H1 (cell line): ENCODE measurements at regions not wholly inside any gene's neighbourhood (a gene's known extent, or its start where the extent isn't known, plus 50 kb on each side); places are given as distances from the start of the nearest gene placed in this dataset.

Experiments
- CTCF ChIA-PET: fragments of 300-600 bp; sonication (Branson Sonifier 250); formaldehyde crosslinking; loops from one replicate; lab custom pipeline; 2021; ENCODE audit not compliant: partially characterized antibody; lab: Charles Lee
- POLR2A ChIA-PET: fragments of 300-600 bp; sonication (Branson Sonifier 250); formaldehyde crosslinking; loops from one replicate; lab custom pipeline; 2021; ENCODE audit warnings: inconsistent platforms; ENCODE audit not compliant: partially characterized antibody; lab: Charles Lee
- DNase-seq, 2 experiments: peaks; one replicate each; pipeline versions ENCODE4 v3.0.0 to v3.0.0-alpha.2; 2010 to 2022; ENCODE audit warnings: low spot score in 2 of 2, low read depth in 1 of 2, mixed read lengths in 1 of 2
- FAIRE-seq: peaks from 2 replicates; lab custom pipeline; 2011; peaks lifted over from hg19 to GRCh38; lab: Jason Lieb, UNC
- H2AFZ ChIP-seq: 2 replicates; pipeline ENCODE4 v1.8.1; 2012; ENCODE audit warnings: low read length, inconsistent platforms
- H2AK5ac ChIP-seq: 2 replicates; pipeline ENCODE4 v1.6.1; 2013; ENCODE audit warnings: low read depth, low read length
- H2BK120ac ChIP-seq: replicated peaks from 2 replicates; pipeline ENCODE3; 2013; ENCODE audit warnings: low read depth, low read length, inconsistent platforms
- H2BK12ac ChIP-seq: 2 replicates; pipeline ENCODE4 v1.6.1; 2013; ENCODE audit warnings: low read depth, low read length
- H2BK15ac ChIP-seq: 2 replicates; pipeline ENCODE4 v1.6.1; 2013; ENCODE audit warnings: low read length
- H2BK20ac ChIP-seq: 2 replicates; pipeline ENCODE4 v1.6.1; 2013; ENCODE audit warnings: low read length
- H2BK5ac ChIP-seq: 2 replicates; pipeline ENCODE4 v1.6.1; 2013; ENCODE audit warnings: low read depth, low read length
- H3K14ac ChIP-seq: 2 replicates; pipeline ENCODE4 v1.6.1; 2013; ENCODE audit warnings: inconsistent platforms; ENCODE audit not compliant: insufficient read length
- H3K18ac ChIP-seq: 2 replicates; pipeline ENCODE4 v1.6.1; 2013; ENCODE audit warnings: low read length; ENCODE audit errors: extremely low read depth
- H3K23ac ChIP-seq: 2 replicates; pipeline ENCODE4 v1.6.1; 2013; ENCODE audit warnings: inconsistent platforms; ENCODE audit not compliant: insufficient read length
- H3K23me2 ChIP-seq: 2 replicates; pipeline ENCODE4 v1.6.1; 2013; ENCODE audit warnings: low read depth, low read length
- H3K27ac ChIP-seq: 2 replicates; pipeline ENCODE4 v1.6.1; 2011; ENCODE audit warnings: low read depth, low read length, inconsistent platforms
- H3K27me3 ChIP-seq, 4 experiments: replicated peaks in 1 of 4; 1 replicate in 1 of 4; 2 replicates in 3 of 4; pipeline versions ENCODE4 v1.6.1 to v1.8.1; 2011 to 2013; ENCODE audit warnings: low read length in 3 of 4, mild to moderate bottlenecking in 3 of 4, inconsistent platforms in 2 of 4, mixed read lengths in 2 of 4, moderate library complexity in 1 of 4; ENCODE audit not compliant: control insufficient read depth in 3 of 4, insufficient read depth in 3 of 4; ENCODE audit errors: extremely low read depth in 1 of 4
- H3K36me3 ChIP-seq, 4 experiments: 2 replicates each; pipeline versions ENCODE4 v1.6.1 to v1.8.1; 2011 to 2013; ENCODE audit warnings: mild to moderate bottlenecking in 4 of 4, low read length in 3 of 4, moderate library complexity in 2 of 4, control low read depth in 1 of 4, inconsistent platforms in 1 of 4; ENCODE audit not compliant: insufficient read depth in 4 of 4, control insufficient read depth in 2 of 4
- H3K4ac ChIP-seq: replicated peaks from 2 replicates; pipeline ENCODE3; 2013; ENCODE audit warnings: low read length, low read depth, mixed read lengths, inconsistent platforms; ENCODE audit not compliant: insufficient read length
- H3K4me1 ChIP-seq, 4 experiments: replicated peaks in 1 of 4; 1 replicate in 1 of 4; 2 replicates in 3 of 4; pipeline versions ENCODE4 v1.6.1 to v1.8.1; 2011 to 2013; ENCODE audit warnings: low read length in 3 of 4, inconsistent platforms in 2 of 4, mixed read lengths in 1 of 4; ENCODE audit not compliant: insufficient read depth in 4 of 4, control insufficient read depth in 3 of 4
- H3K4me2 ChIP-seq, 2 experiments: 2 replicates each; pipeline versions ENCODE4 v1.6.1 to v1.8.1; 2011 to 2013; ENCODE audit warnings: low read depth in 2 of 2, low read length in 2 of 2, control low read depth in 1 of 2, inconsistent platforms in 1 of 2, mild to moderate bottlenecking in 1 of 2; ENCODE audit not compliant: insufficient read depth in 1 of 2
- H3K4me3 ChIP-seq, 4 experiments: fragments of 200-600, 300-600 bp in 1 of 4; sonication (generic), shearing (Covaris generic), sonication (Bioruptor Twin) in 1 of 4; 2 replicates each; pipeline versions ENCODE4 v1.5.1 to v1.8.1; 2011 to 2016; ENCODE audit warnings: low read length in 4 of 4, low read depth in 3 of 4, control low read depth in 2 of 4, inconsistent platforms in 2 of 4, mild to moderate bottlenecking in 2 of 4, mixed read lengths in 1 of 4, moderate library complexity in 1 of 4; ENCODE audit not compliant: insufficient read depth in 2 of 4; ENCODE audit errors: extremely low read depth in 1 of 4
- H3K56ac ChIP-seq: replicated peaks from 2 replicates; pipeline ENCODE3; 2013; ENCODE audit warnings: low read depth, mild to moderate bottlenecking, mixed read lengths, low read length, inconsistent platforms; ENCODE audit not compliant: insufficient read length
- H3K79me1 ChIP-seq: 2 replicates; pipeline ENCODE4 v1.6.1; 2013; ENCODE audit warnings: low read depth, low read length, control low read depth
- H3K79me2 ChIP-seq, 2 experiments: 2 replicates each; pipeline versions ENCODE4 v1.6.1 to v1.8.1; 2012 to 2013; ENCODE audit warnings: low read length in 2 of 2, mild to moderate bottlenecking in 2 of 2, inconsistent platforms in 1 of 2; ENCODE audit not compliant: insufficient read depth in 2 of 2, control insufficient read depth in 1 of 2
- H3K9ac ChIP-seq, 4 experiments: replicated peaks in 1 of 4; 1 replicate in 1 of 4; 2 replicates in 3 of 4; pipeline versions ENCODE4 v1.6.1 to v1.8.1; 2011 to 2013; ENCODE audit warnings: low read depth in 3 of 4, low read length in 3 of 4, control low read depth in 2 of 4, mild to moderate bottlenecking in 2 of 4, moderate library complexity in 2 of 4, inconsistent platforms in 1 of 4; ENCODE audit errors: extremely low read depth in 1 of 4
- H3K9me3 ChIP-seq, 2 experiments: 2 replicates each; pipeline versions ENCODE4 v1.6.1 to v1.8.1; 2012 to 2013; ENCODE audit warnings: mild to moderate bottlenecking in 2 of 2, moderate library complexity in 2 of 2, control low read depth in 1 of 2, inconsistent platforms in 1 of 2, low read depth in 1 of 2, low read length in 1 of 2, mixed read lengths in 1 of 2; ENCODE audit not compliant: insufficient read depth in 2 of 2
- H4K20me1 ChIP-seq, 2 experiments: replicated peaks in 1 of 2; 2 replicates each; pipeline versions ENCODE3 to v1.8.1; 2011 to 2013; ENCODE audit warnings: inconsistent platforms in 2 of 2, low read length in 2 of 2, mild to moderate bottlenecking in 1 of 2; ENCODE audit not compliant: insufficient read depth in 2 of 2, control insufficient read depth in 1 of 2
- H4K5ac ChIP-seq: 2 replicates; pipeline ENCODE4 v1.6.1; 2013; ENCODE audit warnings: low read length, low read depth, mixed read lengths, inconsistent platforms; ENCODE audit not compliant: insufficient read length
- H4K8ac ChIP-seq: 2 replicates; pipeline ENCODE4 v1.8.0; 2013; ENCODE audit warnings: mild to moderate bottlenecking, moderate library complexity, low read length, inconsistent platforms; ENCODE audit not compliant: insufficient read depth; ENCODE audit errors: extremely low read depth
- H4K91ac ChIP-seq: replicated peaks from 2 replicates; pipeline ENCODE3; 2013; ENCODE audit warnings: low read length, mixed read lengths, inconsistent platforms; ENCODE audit not compliant: insufficient read length
- BACH1 ChIP-seq: IDR thresholded peaks from 2 replicates; pipeline ENCODE4 v1.6.1; 2012; ENCODE audit warnings: low read length, improper control_type of control experiment
- CREB1 ChIP-seq: IDR thresholded peaks from 2 replicates; pipeline ENCODE4 v1.6.1; 2012; ENCODE audit warnings: inconsistent platforms
- EGR1 ChIP-seq: IDR thresholded peaks from 2 replicates; pipeline ENCODE4 v1.6.1; 2011; ENCODE audit warnings: low read depth, low read length, borderline replicate concordance
- TAF7 ChIP-seq: optimal IDR thresholded peaks from 2 replicates; pipeline ENCODE3; 2011; ENCODE audit warnings: low read depth, mild to moderate bottlenecking, inconsistent platforms, low read length, moderate library complexity, borderline replicate concordance
- TBP ChIP-seq: IDR thresholded peaks from 2 replicates; pipeline ENCODE4 v1.6.1; 2011; ENCODE audit warnings: low read depth, low read length, improper control_type of control experiment
- YY1 ChIP-seq: IDR thresholded peaks from 2 replicates; pipeline ENCODE4 v1.6.1; 2011; ENCODE audit warnings: low read depth, mild to moderate bottlenecking, low read length
- WGBS, 2 experiments: shearing (Covaris generic) in 1 of 2; methylation state at CpG; one replicate each; pipeline versions ENCODE4 v1.1.6 to v1.1.7; 2013 to 2015; ENCODE audit warnings: low lambda C conversion rate in 2 of 2, mixed read lengths in 2 of 2, inconsistent platforms in 1 of 2, low coverage in 1 of 2, missing lambda C conversion rate in 1 of 2; ENCODE audit not compliant: insufficient replicate concordance in 2 of 2, insufficient coverage in 1 of 2, insufficient read length in 1 of 2; ENCODE audit errors: extremely low coverage in 1 of 2, missing lambda C conversion rate in 1 of 2; 5-methylcytosine and 5-hydroxymethylcytosine counted together

- no peak for FAIRE-seq
- no peak overlapping the region for H4K91ac ChIP-seq
Measured at GRCh38 chrX:13203271-13203670, 116.6 kb downstream of the ATXN3L start.

More at GRCh38 chrX:13203271-13203670, 116.6 kb downstream of the ATXN3L start:
- WGBS, 2 experiments: 88% methylated on average over 5 of the region's 5 CpGs; no CpG with 5 or more reads in 1 of the 2 experiments
- Histone ChIP-seq H2AK5ac (no peak overlapping the region), H3K4me3 (no peak overlapping the region), H3K4me1 (peaks cover 0 to 14% (median 7%) of the 10 kb centered on the region in 4 experiments; a peak in 4 of 7 replicates), H3K79me1 (no peaks in the 10 kb centered on the region), H3K23ac (no peak overlapping the region), H3K36me3 (no peaks in the 10 kb centered on the region), H3K9ac (no peak overlapping the region), H2BK12ac (no peak overlapping the region; the same call in 1 of the 2 replicates), H4K20me1 (no peaks in the 10 kb centered on the region), H4K8ac (no peak overlapping the region), H2AFZ (no peak overlapping the region), H2BK5ac (no peak overlapping the region), H3K4me2 (no peak overlapping the region), H3K23me2 (no peaks in the 10 kb centered on the region), H4K5ac (no peak overlapping the region), H3K27me3 (no peaks in the 10 kb centered on the region), H3K18ac (no peak overlapping the region), H3K9me3 (no peaks in the 10 kb centered on the region), H2BK15ac (no peak overlapping the region), H3K4ac (no peak overlapping the region), H2BK120ac (no peak overlapping the region), H3K27ac (no peak overlapping the region), H3K14ac (no peak overlapping the region), H3K56ac (no peak overlapping the region), H2BK20ac (0 out of 2 replicates have a peak overlapping the region, but pooled peaks have one; percentile 93), H3K79me2 (no peaks in the 10 kb centered on the region)
- no peak for TF ChIP-seq CREB1
- TF ChIP-seq BACH1: no peak
- TF ChIP-seq EGR1: no peak
- no peak for TF ChIP-seq YY1
- TF ChIP-seq TBP: no peak
- no peak for TF ChIP-seq TAF7
- DNase-seq: no peak
- ChIA-PET POLR2A (interaction anchor here (0.7 to 2.6 kb wide), 3 partner anchors 225 to 1988 kb away, joined by 3 to 14 read pairs (median 4); no protein-coding TSS in a partner anchor), CTCF (interaction anchor here (0.9 kb wide), 1 partner anchor 15 kb away, joined by 3 read pairs; no protein-coding TSS in a partner anchor)
